ENCODE measurements at regions not wholly inside any gene's neighbourhood (a gene's known extent, or its start where the extent isn't known, plus 50 kb on each side); places are given as distances from the start of the nearest gene placed in this dataset.

GRCh38 chr2:220057916-220058315, 430.5 kb downstream of the SLC4A3 start:
- DNase-seq (ENCODE audit: low read depth in 6 of 9, low spot score in 9 of 9) = no peak
- Histone ChIP-seq H3K27ac (ENCODE audit: low read depth in 1 of 2, low read length in 1 of 2) (no peak overlapping the region), H3K36me3 (ENCODE audit: control insufficient read depth in 2 of 2, insufficient read depth in 2 of 2, low read length in 1 of 2) (no peaks in the 10 kb centered on the region), H3K4me3 (ENCODE audit: low read length in 2 of 2) (no peak overlapping the region), H3K4me1 (ENCODE audit: control insufficient read depth in 2 of 2, insufficient read depth in 2 of 2, low read length in 2 of 2) (no peaks in the 10 kb centered on the region), H3K27me3 (ENCODE audit: control insufficient read depth in 2 of 2, insufficient read depth in 1 of 2, low read length in 1 of 2) (no peaks in the 10 kb centered on the region), H3K9me3 (ENCODE audit: control insufficient read depth in 2 of 2, insufficient read depth in 1 of 2, low read length in 1 of 2) (no peaks in the 10 kb centered on the region)
- 83% methylated on average over 9 of the region's 9 CpGs for WGBS

- no peak overlapping the region for H3K27ac ChIP-seq (ENCODE audit: low read depth in 1 of 2, low read length in 1 of 2)
- no peaks in the 10 kb centered on the region for H3K9me3 ChIP-seq (ENCODE audit: control insufficient read depth in 2 of 2, insufficient read depth in 1 of 2, low read length in 1 of 2)
- H3K4me1 ChIP-seq (ENCODE audit: control insufficient read depth in 2 of 2, insufficient read depth in 2 of 2, low read length in 2 of 2) = no peaks in the 10 kb centered on the region
- WGBS = 61% methylated on average over 13 of the region's 13 CpGs
- no peak overlapping the region for H3K4me3 ChIP-seq (ENCODE audit: low read length in 2 of 2)
- H3K36me3 ChIP-seq (ENCODE audit: control insufficient read depth in 2 of 2, insufficient read depth in 2 of 2, low read length in 1 of 2) = no peaks in the 10 kb centered on the region
- no peak for DNase-seq (ENCODE audit: low read depth in 6 of 9, low spot score in 9 of 9)
- no peaks in the 10 kb centered on the region for H3K27me3 ChIP-seq (ENCODE audit: control insufficient read depth in 2 of 2, insufficient read depth in 1 of 2, low read length in 1 of 2)
Observed at GRCh38 chr2:220064111-220065030, 436.9 kb downstream of the SLC4A3 start.

- Histone ChIP-seq H3K4me3 (ENCODE audit: low read length in 2 of 2) (no peak overlapping the region), H3K9me3 (ENCODE audit: control insufficient read depth in 2 of 2, insufficient read depth in 1 of 2, low read length in 1 of 2) (no peaks in the 10 kb centered on the region), H3K27ac (ENCODE audit: low read depth in 1 of 2, low read length in 1 of 2) (no peak overlapping the region), H3K36me3 (ENCODE audit: control insufficient read depth in 2 of 2, insufficient read depth in 2 of 2, low read length in 1 of 2) (no peaks in the 10 kb centered on the region), H3K4me1 (ENCODE audit: control insufficient read depth in 2 of 2, insufficient read depth in 2 of 2, low read length in 2 of 2) (no peaks in the 10 kb centered on the region), H3K27me3 (ENCODE audit: control insufficient read depth in 2 of 2, insufficient read depth in 1 of 2, low read length in 1 of 2) (no peaks in the 10 kb centered on the region)
- DNase-seq (ENCODE audit: low read depth in 6 of 9, low spot score in 9 of 9) = no peak
- 91% methylated on average over 2 of the region's 2 CpGs for WGBS
Observed at GRCh38 chr2:220065581-220065980, 438.2 kb downstream of the SLC4A3 start.

GRCh38 chr2:220068846-220069245, 441.4 kb downstream of the SLC4A3 start:
- no peak for DNase-seq (ENCODE audit: low read depth in 6 of 9, low spot score in 9 of 9)
- no peaks in the 10 kb centered on the region for H3K36me3 ChIP-seq (ENCODE audit: control insufficient read depth in 2 of 2, insufficient read depth in 2 of 2, low read length in 1 of 2)
- no peak overlapping the region for H3K4me3 ChIP-seq (ENCODE audit: low read length in 2 of 2)
- no peaks in the 10 kb centered on the region for H3K27me3 ChIP-seq (ENCODE audit: control insufficient read depth in 2 of 2, insufficient read depth in 1 of 2, low read length in 1 of 2)
- no peaks in the 10 kb centered on the region for H3K4me1 ChIP-seq (ENCODE audit: control insufficient read depth in 2 of 2, insufficient read depth in 2 of 2, low read length in 2 of 2)
- no peaks in the 10 kb centered on the region for H3K9me3 ChIP-seq (ENCODE audit: control insufficient read depth in 2 of 2, insufficient read depth in 1 of 2, low read length in 1 of 2)
- 88% methylated on average over 2 of the region's 2 CpGs for WGBS
- H3K27ac ChIP-seq (ENCODE audit: low read depth in 1 of 2, low read length in 1 of 2) = no peak overlapping the region

- H3K4me1 ChIP-seq (ENCODE audit: control insufficient read depth in 2 of 2, insufficient read depth in 2 of 2, low read length in 2 of 2) = no peaks in the 10 kb centered on the region
- no peaks in the 10 kb centered on the region for H3K9me3 ChIP-seq (ENCODE audit: control insufficient read depth in 2 of 2, insufficient read depth in 1 of 2, low read length in 1 of 2)
- no peak for DNase-seq (ENCODE audit: low read depth in 6 of 9, low spot score in 9 of 9)
- H3K27ac ChIP-seq (ENCODE audit: low read depth in 1 of 2, low read length in 1 of 2) = no peak overlapping the region
- H3K27me3 ChIP-seq (ENCODE audit: control insufficient read depth in 2 of 2, insufficient read depth in 1 of 2, low read length in 1 of 2) = no peaks in the 10 kb centered on the region
- no peak overlapping the region for H3K4me3 ChIP-seq (ENCODE audit: low read length in 2 of 2)
- WGBS = 97% methylated on average over 1 of the region's 1 CpG
- H3K36me3 ChIP-seq (ENCODE audit: control insufficient read depth in 2 of 2, insufficient read depth in 2 of 2, low read length in 1 of 2) = no peaks in the 10 kb centered on the region
Observed at GRCh38 chr2:220070349-220070748, 442.9 kb downstream of the SLC4A3 start.

GRCh38 chr2:220071696-220072095, 444.3 kb downstream of the SLC4A3 start:
- H3K27me3 ChIP-seq (ENCODE audit: control insufficient read depth in 2 of 2, insufficient read depth in 1 of 2, low read length in 1 of 2) = no peaks in the 10 kb centered on the region
- H3K4me3 ChIP-seq (ENCODE audit: low read length in 2 of 2) = no peak overlapping the region
- no peaks in the 10 kb centered on the region for H3K4me1 ChIP-seq (ENCODE audit: control insufficient read depth in 2 of 2, insufficient read depth in 2 of 2, low read length in 2 of 2)
- no peak overlapping the region for H3K27ac ChIP-seq (ENCODE audit: low read depth in 1 of 2, low read length in 1 of 2)
- no peak for DNase-seq (ENCODE audit: low read depth in 6 of 9, low spot score in 9 of 9)
- H3K36me3 ChIP-seq (ENCODE audit: control insufficient read depth in 2 of 2, insufficient read depth in 2 of 2, low read length in 1 of 2) = no peaks in the 10 kb centered on the region
- 89% methylated on average over 5 of the region's 5 CpGs for WGBS
- H3K9me3 ChIP-seq (ENCODE audit: control insufficient read depth in 2 of 2, insufficient read depth in 1 of 2, low read length in 1 of 2) = no peaks in the 10 kb centered on the region

- 81% methylated on average over 8 of the region's 8 CpGs for WGBS
- no peaks in the 10 kb centered on the region for H3K4me1 ChIP-seq (ENCODE audit: control insufficient read depth in 2 of 2, insufficient read depth in 2 of 2, low read length in 2 of 2)
- H3K9me3 ChIP-seq (ENCODE audit: control insufficient read depth in 2 of 2, insufficient read depth in 1 of 2, low read length in 1 of 2) = no peaks in the 10 kb centered on the region
- H3K27ac ChIP-seq (ENCODE audit: low read depth in 1 of 2, low read length in 1 of 2) = no peak overlapping the region
- H3K4me3 ChIP-seq (ENCODE audit: low read length in 2 of 2) = no peak overlapping the region
- DNase-seq (ENCODE audit: low read depth in 6 of 9, low spot score in 9 of 9) = no peak
- no peaks in the 10 kb centered on the region for H3K27me3 ChIP-seq (ENCODE audit: control insufficient read depth in 2 of 2, insufficient read depth in 1 of 2, low read length in 1 of 2)
- no peaks in the 10 kb centered on the region for H3K36me3 ChIP-seq (ENCODE audit: control insufficient read depth in 2 of 2, insufficient read depth in 2 of 2, low read length in 1 of 2)
Observed at GRCh38 chr2:220072669-220073220, 445.3 kb downstream of the SLC4A3 start.

GRCh38 chr2:220075835-220076234, 448.4 kb downstream of the SLC4A3 start:
- Histone ChIP-seq H3K4me3 (ENCODE audit: low read length in 2 of 2) (no peak overlapping the region), H3K27me3 (ENCODE audit: control insufficient read depth in 2 of 2, insufficient read depth in 1 of 2, low read length in 1 of 2) (no peaks in the 10 kb centered on the region), H3K36me3 (ENCODE audit: control insufficient read depth in 2 of 2, insufficient read depth in 2 of 2, low read length in 1 of 2) (no peaks in the 10 kb centered on the region), H3K4me1 (ENCODE audit: control insufficient read depth in 2 of 2, insufficient read depth in 2 of 2, low read length in 2 of 2) (peaks cover 0 to 2% of the 10 kb centered on the region in 2 donors), H3K9me3 (ENCODE audit: control insufficient read depth in 2 of 2, insufficient read depth in 1 of 2, low read length in 1 of 2) (no peaks in the 10 kb centered on the region), H3K27ac (ENCODE audit: low read depth in 1 of 2, low read length in 1 of 2) (no peak overlapping the region)
- DNase-seq (ENCODE audit: low read depth in 6 of 9, low spot score in 9 of 9) = no peak
- 90% methylated on average over 1 of the region's 1 CpG for WGBS

GRCh38 chr2:220076734-220077133, 449.3 kb downstream of the SLC4A3 start:
- peaks cover 0 to 2% of the 10 kb centered on the region in 2 donors for H3K4me1 ChIP-seq (ENCODE audit: control insufficient read depth in 2 of 2, insufficient read depth in 2 of 2, low read length in 2 of 2)
- H3K27ac ChIP-seq (ENCODE audit: low read depth in 1 of 2, low read length in 1 of 2) = no peak overlapping the region
- no peak overlapping the region for H3K4me3 ChIP-seq (ENCODE audit: low read length in 2 of 2)
- H3K9me3 ChIP-seq (ENCODE audit: control insufficient read depth in 2 of 2, insufficient read depth in 1 of 2, low read length in 1 of 2) = no peaks in the 10 kb centered on the region
- H3K27me3 ChIP-seq (ENCODE audit: control insufficient read depth in 2 of 2, insufficient read depth in 1 of 2, low read length in 1 of 2) = no peaks in the 10 kb centered on the region
- no peaks in the 10 kb centered on the region for H3K36me3 ChIP-seq (ENCODE audit: control insufficient read depth in 2 of 2, insufficient read depth in 2 of 2, low read length in 1 of 2)
- peak in 1 of 9 donors; percentile 10 for DNase-seq (ENCODE audit: low read depth in 6 of 9, low spot score in 9 of 9)
- WGBS = 88% methylated on average over 9 of the region's 9 CpGs
